GM12873 (cell line): ENCODE measurements at regions not wholly inside any gene's neighbourhood (a gene's known extent, or its start where the extent isn't known, plus 50 kb on each side); places are given as distances from the start of the nearest gene placed in this dataset.

Source experiments
- TF ChIP-seq, protein P1 (sequence below): IDR thresholded peaks from 2 replicates; pipeline ENCODE4 v1.5.1; 2012; ENCODE audit warnings: low read depth, mild to moderate bottlenecking, moderate library complexity, low read length, control low read depth; ENCODE audit not compliant: insufficient read depth; ENCODE audit errors: missing control alignments

GRCh38 chr13:53272873-53273272 lies 244.3 kb downstream of the OLFM4 start:
- TF ChIP-seq, protein P1, sequence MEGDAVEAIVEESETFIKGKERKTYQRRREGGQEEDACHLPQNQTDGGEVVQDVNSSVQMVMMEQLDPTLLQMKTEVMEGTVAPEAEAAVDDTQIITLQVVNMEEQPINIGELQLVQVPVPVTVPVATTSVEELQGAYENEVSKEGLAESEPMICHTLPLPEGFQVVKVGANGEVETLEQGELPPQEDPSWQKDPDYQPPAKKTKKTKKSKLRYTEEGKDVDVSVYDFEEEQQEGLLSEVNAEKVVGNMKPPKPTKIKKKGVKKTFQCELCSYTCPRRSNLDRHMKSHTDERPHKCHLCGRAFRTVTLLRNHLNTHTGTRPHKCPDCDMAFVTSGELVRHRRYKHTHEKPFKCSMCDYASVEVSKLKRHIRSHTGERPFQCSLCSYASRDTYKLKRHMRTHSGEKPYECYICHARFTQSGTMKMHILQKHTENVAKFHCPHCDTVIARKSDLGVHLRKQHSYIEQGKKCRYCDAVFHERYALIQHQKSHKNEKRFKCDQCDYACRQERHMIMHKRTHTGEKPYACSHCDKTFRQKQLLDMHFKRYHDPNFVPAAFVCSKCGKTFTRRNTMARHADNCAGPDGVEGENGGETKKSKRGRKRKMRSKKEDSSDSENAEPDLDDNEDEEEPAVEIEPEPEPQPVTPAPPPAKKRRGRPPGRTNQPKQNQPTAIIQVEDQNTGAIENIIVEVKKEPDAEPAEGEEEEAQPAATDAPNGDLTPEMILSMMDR: no peak

DNA sequence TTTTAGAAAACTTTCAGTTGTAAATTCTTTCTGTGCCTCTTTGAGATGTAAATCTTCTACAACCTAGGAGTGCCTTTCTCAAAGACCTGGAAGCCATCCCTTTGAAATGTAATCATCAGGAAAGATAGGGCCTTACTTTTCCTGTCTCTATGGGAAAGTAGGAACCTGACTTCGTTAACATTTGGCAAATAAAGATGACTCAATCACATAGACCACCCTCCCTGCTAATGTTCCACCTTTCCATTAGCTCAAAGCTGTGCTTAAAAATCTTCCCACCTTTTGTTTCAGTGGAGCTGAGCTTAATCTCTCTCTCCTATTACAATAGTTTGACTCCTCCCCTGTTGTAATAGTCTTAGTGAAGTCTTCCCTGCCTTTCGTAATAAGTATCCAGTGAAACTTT lies 247.7 kb downstream of the OLFM4 start:
- TF ChIP-seq, protein P1: no peak

GRCh38 chr13:53281677-53282076 lies 253.1 kb downstream of the OLFM4 start:
- TF ChIP-seq, protein P1: no peak

- TF ChIP-seq, protein P1: no peak
These were observed 257.4 kb downstream of the OLFM4 start for GRCh38 chr13:53285896-53286430.

GRCh38 chr13:53298396-53298795 lies 269.8 kb downstream of the OLFM4 start:
- TF ChIP-seq, protein P1: no peak

DNA sequence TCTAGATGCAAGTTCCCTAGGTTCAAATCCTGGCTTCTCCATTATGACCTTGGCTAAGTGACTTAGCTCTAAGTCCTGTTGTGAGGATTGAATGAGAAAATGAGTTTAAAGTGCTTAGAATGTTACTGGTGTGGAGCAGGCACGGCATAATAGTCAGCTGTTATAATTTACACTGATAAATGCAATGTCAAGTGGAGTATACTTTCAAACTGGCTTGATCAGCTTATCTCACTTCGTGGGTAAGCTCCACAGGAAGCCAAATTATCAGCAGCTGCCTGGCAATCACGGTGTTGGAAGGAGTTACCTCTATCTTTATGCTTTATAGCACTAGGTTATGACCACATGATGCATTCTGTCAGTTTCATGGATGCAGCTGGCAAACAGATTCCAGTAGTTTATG lies 272.8 kb downstream of the OLFM4 start:
- TF ChIP-seq, protein P1: no peak

DNA sequence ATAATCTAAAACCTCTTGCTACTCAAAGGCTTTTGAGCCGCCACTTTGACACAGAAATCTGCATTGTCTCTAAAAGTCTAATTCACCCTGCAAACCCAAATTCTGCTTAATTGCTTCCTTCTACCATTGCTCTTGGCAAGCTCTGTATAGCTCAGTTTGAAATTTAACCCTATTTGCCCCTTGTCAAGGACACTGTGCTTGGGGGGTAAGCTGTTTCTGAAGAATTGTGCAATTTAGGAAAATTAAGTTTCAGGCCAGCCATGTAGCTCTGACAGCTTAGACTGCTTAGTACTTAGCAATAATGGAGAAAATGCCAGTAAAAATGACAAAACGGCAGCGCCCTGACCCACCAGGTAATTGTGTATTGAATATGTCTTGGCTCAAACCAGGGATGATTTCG lies 282.2 kb downstream of the OLFM4 start:
- TF ChIP-seq, protein P1: no peak

GRCh38 chr13:53311561-53311960 lies 282.9 kb downstream of the OLFM4 start:
- TF ChIP-seq, protein P1: no peak
